ENCODE measurements at regions not wholly inside any gene's neighbourhood (a gene's known extent, or its start where the extent isn't known, plus 50 kb on each side); places are given as distances from the start of the nearest gene placed in this dataset.
"Not testable (repeated sequence)": the region's sequence is repeated elsewhere in the genome, so short reads cannot be mapped to it uniquely, and the experiment has no call there.

GRCh38 chr9:115845648-115846312 is 307.8 kb upstream of the PAPPA start:
- no peak for DNase-seq

GRCh38 chr9:115847216-115847615 is 306.4 kb upstream of the PAPPA start:
- DNase-seq: no peak

GRCh38 chr9:115849679-115850412 is 303.7 kb upstream of the PAPPA start:
- DNase-seq: no peak

DNA sequence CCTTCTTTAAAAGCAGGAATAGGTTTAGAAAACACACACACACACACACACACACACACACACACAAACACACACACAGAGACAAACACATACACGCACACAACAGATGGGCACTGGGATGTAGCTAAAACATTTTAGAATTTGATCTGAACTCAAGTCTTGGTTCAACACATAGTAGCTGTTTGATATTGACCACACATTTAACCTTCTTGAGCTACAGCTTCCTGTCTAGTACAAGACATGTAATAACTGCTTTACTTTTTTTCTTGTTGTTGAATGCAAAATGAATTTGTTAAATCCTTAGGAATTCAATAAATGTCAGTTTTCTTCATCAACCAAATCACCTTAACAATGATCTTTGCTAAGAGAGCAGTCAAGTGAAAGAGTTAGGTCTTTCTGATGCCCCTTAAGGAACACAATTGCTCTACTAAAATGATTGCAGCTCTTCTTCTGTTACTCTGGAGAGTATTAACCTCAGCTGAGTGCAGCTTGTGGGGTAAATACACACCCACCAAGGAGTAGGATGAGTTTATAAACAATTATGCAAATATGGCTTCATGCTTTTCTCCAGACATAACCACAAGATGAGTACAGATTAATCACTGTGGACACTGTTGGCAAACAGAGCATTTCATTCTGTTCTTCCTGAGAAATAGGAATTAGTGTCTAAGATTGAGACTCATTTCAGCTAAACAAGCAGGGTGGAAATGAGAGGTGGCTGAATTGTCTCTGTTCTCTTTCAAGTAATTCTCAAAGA is 302.9 kb upstream of the PAPPA start:
- DNase-seq: no peak

GRCh38 chr9:115855458-115856133 is 298.0 kb upstream of the PAPPA start:
- DNase-seq: no peak

GRCh38 chr9:115858421-115858820 is 295.2 kb upstream of the PAPPA start:
- DNase-seq: not testable (repeated sequence)

- no peak for DNase-seq
Observed at GRCh38 chr9:115862021-115862420, 291.6 kb upstream of the PAPPA start.

- no peak for DNase-seq
Observed at GRCh38 chr9:115864581-115864980, 289.0 kb upstream of the PAPPA start.

DNA sequence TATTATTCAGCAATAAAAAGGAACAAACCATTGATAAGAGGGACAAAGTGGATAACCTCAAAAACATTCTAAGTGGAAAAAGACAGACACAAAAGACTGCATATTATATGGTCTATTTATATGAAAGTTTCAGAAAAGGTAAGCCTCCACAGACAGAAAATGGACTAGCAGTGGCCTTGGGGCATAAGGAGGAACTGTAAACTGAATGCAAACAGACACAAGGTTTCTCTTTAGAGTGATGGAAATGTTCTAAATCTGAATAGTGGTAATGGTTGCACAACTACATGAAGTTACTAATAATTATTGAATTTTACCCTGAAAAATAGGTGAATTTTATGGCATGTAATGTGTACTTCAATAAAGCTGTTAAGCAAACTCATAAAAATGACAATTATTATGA is 286.3 kb upstream of the PAPPA start:
- no peak for DNase-seq

GRCh38 chr9:115877852-115878438 is 275.6 kb upstream of the PAPPA start:
- no peak for DNase-seq

GRCh38 chr9:115879451-115879850 is 274.1 kb upstream of the PAPPA start:
- no peak for DNase-seq

DNA sequence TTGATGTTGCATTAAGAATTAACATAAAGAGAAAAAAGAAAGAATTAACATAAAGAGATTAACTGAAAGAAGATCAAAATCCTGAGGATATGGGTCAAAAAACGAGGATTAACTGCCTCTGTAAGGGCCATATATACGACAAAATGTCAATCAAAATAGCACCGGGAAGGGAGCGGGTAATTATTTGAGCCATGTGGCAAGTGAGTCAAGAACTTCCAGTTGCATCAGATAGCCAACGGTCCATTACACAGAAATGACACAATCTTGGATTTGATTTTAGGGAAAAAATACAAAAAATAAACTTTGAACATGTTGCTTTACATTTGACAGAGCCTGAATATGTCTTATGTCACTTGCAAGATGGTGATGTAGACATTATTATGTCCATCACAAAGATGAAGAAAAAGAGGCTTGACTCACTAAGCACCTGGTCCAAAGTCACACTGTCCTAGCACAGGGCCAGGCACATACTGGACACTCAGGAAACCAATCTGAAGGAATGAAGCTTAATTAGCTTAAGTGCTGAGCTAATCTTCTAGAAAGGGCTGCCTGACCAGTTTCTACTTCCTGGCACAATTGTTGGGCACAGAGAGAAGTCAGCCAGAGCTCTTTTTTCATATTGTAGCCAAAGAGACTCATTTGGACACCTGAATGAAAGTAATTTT is 273.2 kb upstream of the PAPPA start:
- no peak for DNase-seq

- DNase-seq: no peak
Observed at GRCh38 chr9:115882911-115883310, 270.7 kb upstream of the PAPPA start.

GRCh38 chr9:115883467-115884329 is 269.9 kb upstream of the PAPPA start:
- DNase-seq: no peak

GRCh38 chr9:115884846-115885245 is 268.7 kb upstream of the PAPPA start:
- DNase-seq: no peak

DNA sequence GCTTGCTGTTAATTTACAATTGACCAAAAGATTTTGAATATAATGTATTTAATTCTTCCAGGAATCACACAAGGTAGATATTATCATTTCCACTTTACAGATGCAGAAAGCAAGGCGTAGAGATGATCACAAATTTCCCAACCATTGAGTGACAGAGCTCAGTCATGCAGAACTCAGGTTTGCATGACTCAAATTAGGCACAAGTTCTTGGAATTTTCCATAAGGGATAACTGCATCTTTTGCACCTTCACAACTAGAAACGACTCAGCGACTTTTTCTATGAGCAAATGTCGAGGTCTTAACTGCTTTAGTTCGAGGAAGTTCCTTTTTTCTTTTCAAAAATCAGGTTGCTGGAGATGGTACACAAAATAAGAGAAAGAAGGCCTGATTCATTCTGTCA is 265.5 kb upstream of the PAPPA start:
- no peak for DNase-seq

DNA sequence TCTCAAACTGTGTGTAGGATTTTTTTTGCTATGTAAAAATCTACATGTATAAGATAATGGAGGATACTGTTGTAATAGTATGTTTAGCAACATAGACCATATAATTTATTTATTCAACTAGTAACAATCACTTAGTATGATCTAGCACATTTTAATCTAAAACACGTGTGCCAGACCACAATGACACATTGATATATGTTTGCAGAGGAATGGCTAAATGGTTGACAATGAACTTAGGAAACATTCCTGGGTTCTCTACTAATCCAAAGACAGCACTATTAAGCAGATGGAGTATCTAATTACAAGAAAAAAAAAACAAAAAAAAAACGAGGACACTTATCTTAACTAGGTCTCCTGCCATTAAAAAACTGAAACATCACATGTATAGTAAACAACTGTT is 261.7 kb upstream of the PAPPA start:
- DNase-seq: no peak

DNA sequence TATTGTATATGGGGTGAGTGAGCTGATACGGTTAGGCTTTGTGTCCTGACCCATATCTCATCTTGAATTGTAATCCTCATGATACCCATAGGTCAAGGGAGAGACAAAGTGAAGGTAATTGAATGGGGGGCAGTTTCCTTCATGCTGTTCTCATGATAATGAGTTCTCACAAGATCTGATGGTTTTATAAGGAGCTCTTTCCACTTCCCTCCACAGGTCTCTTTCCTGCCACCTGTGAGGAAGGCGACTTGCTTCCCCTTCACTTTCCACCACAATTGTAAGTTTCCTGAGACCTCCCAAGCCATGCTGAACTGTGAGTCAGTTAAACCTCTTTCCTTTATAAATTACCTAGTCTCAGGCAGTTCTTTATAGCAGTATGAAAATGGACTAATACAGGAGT is 255.1 kb upstream of the PAPPA start:
- not testable (repeated sequence) for DNase-seq

- no peak for DNase-seq
Observed at GRCh38 chr9:115900698-115901097, 252.9 kb upstream of the PAPPA start.

DNA sequence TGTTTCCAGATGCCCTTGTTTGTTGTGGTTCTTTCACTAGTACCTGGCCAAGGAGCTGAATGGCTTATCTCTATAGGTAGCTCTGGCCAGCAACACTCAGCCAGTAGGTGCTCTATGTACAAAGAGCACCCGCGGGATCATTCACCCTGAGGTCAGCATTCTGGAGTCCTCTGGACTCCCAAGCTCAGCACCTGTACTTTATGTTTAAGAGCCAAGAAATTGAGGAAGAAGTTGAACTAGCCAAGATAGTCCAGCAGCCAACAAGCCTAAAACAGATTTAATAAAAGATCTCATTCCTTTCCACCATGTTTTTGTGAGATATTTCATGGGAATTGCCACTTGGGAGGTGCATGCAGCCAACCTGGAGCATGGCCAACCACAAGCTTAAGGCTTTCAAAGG is 242.6 kb upstream of the PAPPA start:
- DNase-seq: no peak

- DNase-seq: no peak
Observed at GRCh38 chr9:115912086-115912485, 241.5 kb upstream of the PAPPA start.
